ENCODE measurements at regions not wholly inside any gene's neighbourhood (a gene's known extent, or its start where the extent isn't known, plus 50 kb on each side); places are given as distances from the start of the nearest gene placed in this dataset.

DNA sequence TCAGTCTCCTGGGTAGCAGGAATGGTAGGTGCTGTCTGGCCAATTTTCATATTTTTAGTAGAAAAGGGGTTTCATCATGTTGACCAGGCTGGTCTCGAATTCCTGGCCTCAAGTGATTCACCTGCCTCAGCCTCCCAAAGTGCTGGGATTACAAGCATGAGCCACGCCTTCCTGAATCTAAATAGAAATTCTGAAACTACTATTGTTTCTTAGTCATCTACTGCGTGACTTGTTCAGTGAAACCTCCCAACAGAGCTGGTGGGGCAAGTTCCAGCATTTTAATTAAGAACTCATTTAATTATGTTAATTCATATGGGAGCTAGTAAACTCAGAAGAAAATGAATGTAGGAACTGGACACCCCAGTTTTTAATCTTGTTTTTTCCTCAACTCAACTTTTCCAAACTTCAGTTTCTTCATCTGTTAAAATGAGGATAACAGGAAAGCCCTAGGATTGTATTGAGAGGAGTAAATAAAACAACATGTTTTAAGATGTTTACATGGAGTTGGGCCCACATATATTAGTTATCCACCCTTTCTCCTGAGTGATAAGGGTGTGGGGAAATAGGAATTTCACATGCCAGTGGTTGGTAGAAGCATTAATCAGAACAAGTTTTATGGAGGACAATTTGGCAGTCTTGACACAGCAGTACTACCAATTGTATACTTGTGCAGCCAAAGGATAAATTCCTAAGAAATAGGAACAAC, 335.8 kb upstream of the E2F7 start:
- TF ChIP-seq GATA2 (IDR thresholded peaks at IDR 0.05; ENCODE audit: insufficient read depth, insufficient read length, low read depth, low read length) (no peak), POLR2AphosphoS5 (IDR thresholded peaks at IDR 0.05; ENCODE audit: insufficient read depth, low read depth, low read length) (no peak), FOS (IDR thresholded peaks at IDR 0.05; ENCODE audit: borderline replicate concordance, insufficient read depth, low read length) (no peak), POLR2A (IDR thresholded peaks at IDR 0.05; ENCODE audit: low read depth, low read length) (no peak), JUN (IDR thresholded peaks at IDR 0.05; ENCODE audit: borderline replicate concordance, insufficient read depth, insufficient read length, low read depth) (no peak), CTCF (IDR thresholded peaks at IDR 0.05; ENCODE audit: extremely low read depth in 1 of 2, insufficient read depth in 1 of 2, low read depth in 1 of 2, low read length in 2 of 2) (no peak), MYC (IDR thresholded peaks at IDR 0.05; ENCODE audit: low read depth, low read length) (no peak), EZH2 (IDR thresholded peaks at IDR 0.05; ENCODE audit: borderline replicate concordance, low read depth, low read length, severe bottlenecking) (no peak)
- TF ChIP-seq, protein P1, sequence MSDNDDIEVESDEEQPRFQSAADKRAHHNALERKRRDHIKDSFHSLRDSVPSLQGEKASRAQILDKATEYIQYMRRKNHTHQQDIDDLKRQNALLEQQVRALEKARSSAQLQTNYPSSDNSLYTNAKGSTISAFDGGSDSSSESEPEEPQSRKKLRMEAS (IDR thresholded peaks at IDR 0.05; ENCODE audit: insufficient read depth, insufficient read length), result no peak
- no peaks in the 10 kb centered on the region for H3K4me1 ChIP-seq (ENCODE audit: control insufficient read depth, extremely low read depth, insufficient read depth, low read length)
- dilution Hi-C loops (cut with MboI; ENCODE audit: extremely low pct_ligation_motif_present, low sequenced_read_pairs) (no loop called here), intact Hi-C loops (cut with micrococcal nuclease) (no loop called here)
- DNase-seq (ENCODE audit: low read depth, low spot score), result no peak
- H3K4me2 ChIP-seq (ENCODE audit: insufficient read depth, low read length), result no peak overlapping the region
- H3K9ac ChIP-seq (replicated peaks; ENCODE audit: extremely low read depth, insufficient read depth, low read length), result no peak overlapping the region
- H2AFZ ChIP-seq (ENCODE audit: low read depth, low read length), result no peak overlapping the region
- no peaks in the 10 kb centered on the region for H3K9me3 ChIP-seq (replicated peaks; ENCODE audit: control insufficient read depth, insufficient read depth, low read length)
- no peaks in the 10 kb centered on the region for H4K20me1 ChIP-seq (replicated peaks; ENCODE audit: control insufficient read depth, extremely low read depth, insufficient read depth, low read length)
- no peaks in the 10 kb centered on the region for H3K79me2 ChIP-seq (ENCODE audit: control insufficient read depth, insufficient read depth, low read length)
- ChIA-PET POLR2A (no interaction called here), CTCF (no interaction called here)
- H3K4me3 ChIP-seq (replicated peaks in 1 of 3; ENCODE audit: insufficient read depth in 1 of 3, low read depth in 1 of 3, low read length in 3 of 3), result no peak overlapping the region
- no peak for FAIRE-seq
- H3K27ac ChIP-seq (ENCODE audit: insufficient read depth, low read depth, low read length), result no peak overlapping the region
- H3K9me1 ChIP-seq (replicated peaks; ENCODE audit: control insufficient read depth, extremely low read depth, insufficient read depth, low read length), result no peaks in the 10 kb centered on the region
- H3K27me3 ChIP-seq (ENCODE audit: control insufficient read depth in 2 of 2, insufficient read depth in 2 of 2, low read length in 2 of 2), result no peaks in the 10 kb centered on the region
- no TSS peak for BruUV-seq (replicated peaks)
- H3K36me3 ChIP-seq (ENCODE audit: control insufficient read depth in 2 of 2, extremely low read depth in 1 of 2, insufficient read depth in 2 of 2, low read length in 2 of 2), result no peaks in the 10 kb centered on the region

Data from endothelial cell of umbilical vein (primary cell).